ENCODE measurements at regions not wholly inside any gene's neighbourhood (a gene's known extent, or its start where the extent isn't known, plus 50 kb on each side); places are given as distances from the start of the nearest gene placed in this dataset.

GRCh38 chr6:68158256-68158655, 476.8 kb upstream of the ADGRB3 start:
- intact Hi-C loops (cut with DNase I) = no loop called here

GRCh38 chr6:68144667-68145066, 490.4 kb upstream of the ADGRB3 start:
- no peaks in the 10 kb centered on the region for H3K36me3 ChIP-seq
- no peak overlapping the region for H3K4me3 ChIP-seq
- H3K4me1 ChIP-seq = no peaks in the 10 kb centered on the region
- no peaks in the 10 kb centered on the region for H3K27me3 ChIP-seq
- intact Hi-C loops (cut with DNase I) = no loop called here
- no peak for DNase-seq (ENCODE audit: low spot score in 2 of 2)
- H3K27ac ChIP-seq = no peak overlapping the region
- H3K9me3 ChIP-seq = no peaks in the 10 kb centered on the region
- no peak for TF ChIP-seq CTCF (IDR thresholded peaks at IDR 0.05)

More at GRCh38 chr6:68158256-68158655, 476.8 kb upstream of the ADGRB3 start:
- H3K4me1 ChIP-seq = no peaks in the 10 kb centered on the region
- no peak overlapping the region for H3K4me3 ChIP-seq
- H3K27me3 ChIP-seq = no peaks in the 10 kb centered on the region
- no peaks in the 10 kb centered on the region for H3K36me3 ChIP-seq
- H3K27ac ChIP-seq = no peak overlapping the region
- TF ChIP-seq CTCF (IDR thresholded peaks at IDR 0.05) = no peak
- no peaks in the 10 kb centered on the region for H3K9me3 ChIP-seq
- DNase-seq (ENCODE audit: low spot score in 2 of 2) = no peak

- Histone ChIP-seq H3K4me3 (no peak overlapping the region), H3K27me3 (no peaks in the 10 kb centered on the region), H3K27ac (no peak overlapping the region), H3K9me3 (no peaks in the 10 kb centered on the region), H3K36me3 (no peaks in the 10 kb centered on the region), H3K4me1 (no peaks in the 10 kb centered on the region)
- DNase-seq (ENCODE audit: low spot score in 2 of 2) = no peak
- no peak for TF ChIP-seq CTCF (IDR thresholded peaks at IDR 0.05)
- intact Hi-C loops (cut with DNase I) = no loop called here
These were observed 493.9 kb upstream of the ADGRB3 start for GRCh38 chr6:68141190-68141589.

GRCh38 chr6:68139130-68139529, 496.0 kb upstream of the ADGRB3 start:
- Histone ChIP-seq H3K27me3 (no peaks in the 10 kb centered on the region), H3K4me3 (no peak overlapping the region), H3K36me3 (no peaks in the 10 kb centered on the region), H3K27ac (no peak overlapping the region), H3K9me3 (no peaks in the 10 kb centered on the region), H3K4me1 (no peaks in the 10 kb centered on the region)
- TF ChIP-seq CTCF (IDR thresholded peaks at IDR 0.05) = no peak
- intact Hi-C loops (cut with DNase I) = no loop called here
- DNase-seq (ENCODE audit: low spot score in 2 of 2) = no peak

- no peaks in the 10 kb centered on the region for H3K36me3 ChIP-seq
- H3K4me1 ChIP-seq = no peaks in the 10 kb centered on the region
- TF ChIP-seq CTCF (IDR thresholded peaks at IDR 0.05) = no peak
- no peaks in the 10 kb centered on the region for H3K27me3 ChIP-seq
- intact Hi-C loops (cut with DNase I) = no loop called here
- no peaks in the 10 kb centered on the region for H3K9me3 ChIP-seq
- no peak overlapping the region for H3K27ac ChIP-seq
- DNase-seq (ENCODE audit: low spot score in 2 of 2) = no peak
- no peak overlapping the region for H3K4me3 ChIP-seq
These were observed 500.3 kb upstream of the ADGRB3 start for GRCh38 chr6:68134796-68135195.

GRCh38 chr6:68128211-68128610, 506.9 kb upstream of the ADGRB3 start:
- Histone ChIP-seq H3K4me3 (no peak overlapping the region), H3K4me1 (no peaks in the 10 kb centered on the region), H3K9me3 (no peaks in the 10 kb centered on the region), H3K27ac (no peak overlapping the region), H3K27me3 (no peaks in the 10 kb centered on the region), H3K36me3 (no peaks in the 10 kb centered on the region)
- TF ChIP-seq CTCF (IDR thresholded peaks at IDR 0.05) = no peak
- intact Hi-C loops (cut with DNase I) = no loop called here
- DNase-seq (ENCODE audit: low spot score in 2 of 2) = no peak

Measured in ascending aorta (tissue), 2 donors.